DMS53 treated with DMSO at 0.1 percent for 48 hours (cell line): ENCODE measurements at regions not wholly inside any gene's neighbourhood (a gene's known extent, or its start where the extent isn't known, plus 50 kb on each side); places are given as distances from the start of the nearest gene placed in this dataset.
A peak's percentile ranks its signal among the peaks of the same experiment; 100 is the strongest.

Experiments used
- DNase-seq: peaks from one replicate; lab custom pipeline; 2025; ENCODE audit not compliant: unreplicated experiment; lab: John Stamatoyannopoulos, UW

- no peak for DNase-seq
Measured at GRCh38 chr3:117161816-117162215, 452.2 kb downstream of the TUSC7 start.

GRCh38 chr3:117165176-117165575 is 455.6 kb downstream of the TUSC7 start:
- DNase-seq = no peak

GRCh38 chr3:117165601-117166051 is 456.0 kb downstream of the TUSC7 start:
- DNase-seq = no peak

GRCh38 chr3:117168896-117169295 is 459.3 kb downstream of the TUSC7 start:
- DNase-seq = no peak

DNA sequence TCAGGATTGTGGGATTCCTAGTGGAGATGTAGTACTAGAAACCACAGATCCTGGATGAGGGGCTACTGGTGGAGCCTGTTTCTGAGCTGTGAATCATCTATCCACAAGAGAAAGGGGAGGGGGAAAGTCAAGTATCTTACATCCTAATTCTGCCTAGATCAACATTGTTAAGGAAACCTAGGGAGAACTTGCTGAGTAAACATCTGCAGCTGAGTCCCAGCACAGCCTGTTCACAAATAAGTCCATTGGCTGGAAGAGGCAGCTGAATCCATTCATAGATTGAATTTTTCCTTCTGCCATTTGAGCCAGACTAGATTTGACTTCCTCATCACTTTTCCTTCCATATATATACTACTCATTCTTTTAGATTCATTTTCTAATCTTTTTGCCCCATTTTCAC is 460.5 kb downstream of the TUSC7 start:
- DNase-seq = peak; percentile 8

DNA sequence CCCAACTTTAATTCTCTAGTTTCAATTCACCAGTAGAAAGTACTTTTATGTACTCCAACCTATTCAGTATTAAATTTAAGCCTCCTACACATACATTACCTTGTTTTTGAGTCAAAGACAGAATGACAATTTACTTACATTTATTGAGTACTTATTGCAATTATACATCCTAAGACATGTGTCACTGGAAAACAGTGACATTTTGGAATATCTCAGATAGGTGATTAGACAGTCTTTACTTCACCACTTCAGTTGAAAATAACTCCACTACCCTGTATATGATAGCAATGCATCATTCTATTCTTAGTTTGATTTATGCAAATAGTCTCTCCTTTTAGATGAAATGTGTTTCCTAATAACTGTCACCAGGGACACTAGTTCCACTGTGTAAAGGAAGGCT is 461.5 kb downstream of the TUSC7 start:
- DNase-seq = no peak

- DNase-seq = no peak
Measured at GRCh38 chr3:117172426-117172825, 462.8 kb downstream of the TUSC7 start.

DNA sequence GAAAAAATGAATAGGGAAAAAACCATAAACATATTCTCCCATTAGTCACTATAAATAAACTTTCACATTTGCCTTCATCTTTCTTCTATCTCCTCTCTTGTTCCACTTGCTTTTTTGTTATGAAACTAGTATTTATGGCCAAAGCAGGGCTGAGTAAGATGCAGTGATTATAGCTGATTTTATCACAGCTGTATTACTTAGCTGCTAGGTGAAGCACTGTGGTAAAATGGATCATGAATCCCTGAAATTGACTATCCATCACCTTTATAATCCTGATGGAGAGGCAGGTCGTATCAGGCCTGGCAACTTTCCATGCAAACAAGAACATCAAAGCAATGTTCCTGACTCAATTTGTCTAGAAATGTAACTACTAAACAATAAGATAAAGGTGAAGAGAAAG is 471.6 kb downstream of the TUSC7 start:
- DNase-seq = no peak

- no peak for DNase-seq
Measured at GRCh38 chr3:117184574-117184973, 475.0 kb downstream of the TUSC7 start.

DNA sequence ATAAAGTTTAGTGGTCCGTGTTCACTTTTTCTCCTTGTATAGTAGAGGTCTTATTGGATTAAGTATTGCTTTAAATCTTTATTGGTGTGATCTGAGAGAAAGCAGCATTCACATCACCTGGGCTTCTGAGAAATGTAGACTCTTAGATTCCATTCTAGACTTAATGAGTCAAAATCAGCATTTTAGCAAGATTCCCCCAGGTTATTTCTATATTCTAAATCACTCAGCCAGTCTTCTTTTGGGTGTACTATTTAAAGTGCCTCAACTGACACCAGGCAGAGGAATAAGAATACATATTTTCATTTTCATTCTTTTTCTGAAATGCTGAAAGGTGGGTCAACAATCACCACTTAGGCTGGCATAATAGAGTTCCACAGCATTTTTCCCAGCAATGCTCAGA is 481.7 kb downstream of the TUSC7 start:
- DNase-seq = no peak

DNA sequence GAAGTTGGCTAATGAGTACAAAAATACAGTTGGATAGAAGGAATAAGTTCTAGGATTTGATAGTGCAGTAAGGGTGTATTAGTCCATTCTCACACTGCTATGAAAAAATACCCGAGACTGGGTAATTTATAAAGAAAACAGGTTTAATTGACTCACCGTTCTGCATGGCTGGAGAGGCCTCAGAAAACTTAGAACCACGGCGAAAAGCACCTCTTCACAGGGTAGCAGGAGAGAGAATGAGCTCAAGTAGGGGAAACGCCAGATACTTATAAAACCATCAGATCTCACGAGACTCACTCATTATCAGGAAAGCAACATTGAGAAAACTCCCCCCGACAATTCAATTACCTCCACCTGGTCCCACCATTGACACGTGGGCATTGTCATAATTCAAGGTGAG is 483.3 kb downstream of the TUSC7 start:
- no peak for DNase-seq

GRCh38 chr3:117193390-117193789 is 483.8 kb downstream of the TUSC7 start:
- peak; percentile 4 for DNase-seq

- DNase-seq = no peak
Measured at GRCh38 chr3:117195034-117195433, 485.5 kb downstream of the TUSC7 start.

DNA sequence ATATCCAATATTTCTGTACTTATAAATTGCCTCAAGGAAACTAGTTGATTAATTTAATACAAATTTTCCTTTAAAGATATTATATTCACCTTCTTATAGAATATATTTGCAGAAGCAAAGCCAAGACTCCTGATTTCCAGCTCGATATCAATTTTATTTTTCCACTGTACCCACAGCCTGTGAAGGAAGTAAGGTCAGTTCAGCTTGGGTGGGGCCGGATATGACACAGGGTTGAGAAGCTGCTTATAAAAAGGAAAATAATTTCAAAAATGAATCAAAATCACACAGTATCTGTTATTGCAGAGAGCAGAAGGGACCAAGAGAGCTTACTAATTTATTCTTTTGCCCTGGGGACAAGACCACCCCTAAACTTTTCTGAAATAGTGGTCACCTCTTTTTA is 491.4 kb downstream of the TUSC7 start:
- no peak for DNase-seq

GRCh38 chr3:117201901-117202774 is 492.6 kb downstream of the TUSC7 start:
- DNase-seq = no peak

DNA sequence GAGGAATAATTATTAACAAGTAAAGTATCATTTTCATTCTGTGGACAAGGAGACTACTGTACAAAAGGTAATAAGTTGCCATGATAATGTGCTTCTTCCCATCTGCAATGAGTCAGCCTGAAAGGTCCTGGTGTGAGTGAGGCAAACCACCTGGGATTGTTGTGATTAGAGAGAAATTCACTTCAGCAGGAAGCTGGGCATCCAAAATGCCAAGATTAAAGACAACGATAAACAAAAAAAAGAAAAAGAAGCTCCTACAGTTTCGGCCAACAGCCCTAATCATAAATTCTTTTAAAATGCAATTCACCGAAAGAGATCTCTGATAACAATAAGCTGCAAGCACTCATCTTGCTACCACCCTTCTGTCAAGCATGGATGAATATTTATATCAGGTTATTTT is 507.8 kb downstream of the TUSC7 start:
- no peak for DNase-seq

DNA sequence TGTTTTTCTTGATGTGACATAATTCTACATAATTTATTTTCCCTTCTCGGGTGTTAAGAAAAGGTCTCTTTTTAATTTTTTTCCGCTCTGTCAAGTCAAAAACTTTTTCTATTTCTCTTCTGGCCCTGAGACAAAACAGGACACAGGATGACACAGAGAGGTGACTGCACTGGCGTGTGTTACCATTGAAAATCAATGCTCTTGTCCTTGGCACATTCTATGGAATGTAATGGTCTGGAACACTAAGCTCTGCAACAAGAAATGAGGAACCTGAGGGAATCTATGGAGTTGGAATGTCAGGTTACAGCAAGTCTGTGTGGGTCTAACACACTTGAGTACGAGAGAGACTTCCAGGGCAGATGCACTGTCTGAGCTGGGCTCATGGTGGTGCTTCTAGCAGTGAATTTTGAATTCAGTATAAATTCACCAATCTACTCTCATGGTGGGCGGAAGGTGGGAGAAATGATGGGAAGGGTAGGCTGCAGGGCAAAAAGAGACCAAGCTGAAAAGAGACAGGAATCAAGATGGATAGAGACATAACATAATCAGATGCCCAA is 508.3 kb downstream of the TUSC7 start:
- no peak for DNase-seq

DNA sequence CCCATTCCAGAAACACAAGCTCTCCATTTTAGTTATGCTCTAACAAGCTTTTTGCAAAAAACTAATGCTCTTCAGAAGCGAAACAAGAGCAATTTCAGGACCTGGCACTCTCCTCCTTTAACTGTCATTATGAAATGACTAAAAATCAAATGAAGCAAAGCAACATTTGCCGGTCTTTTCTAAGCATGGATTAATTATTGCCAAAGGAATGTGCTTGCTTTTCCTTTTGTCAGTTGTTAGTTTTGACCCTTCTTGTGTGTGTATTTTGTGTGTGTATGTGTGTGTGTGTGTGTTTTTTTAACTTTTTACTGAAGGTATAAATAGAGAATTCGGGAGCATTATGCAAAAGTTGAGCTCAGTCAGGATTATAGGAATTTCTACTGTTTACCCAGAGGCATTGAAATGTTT is 509.1 kb downstream of the TUSC7 start:
- DNase-seq = no peak

DNA sequence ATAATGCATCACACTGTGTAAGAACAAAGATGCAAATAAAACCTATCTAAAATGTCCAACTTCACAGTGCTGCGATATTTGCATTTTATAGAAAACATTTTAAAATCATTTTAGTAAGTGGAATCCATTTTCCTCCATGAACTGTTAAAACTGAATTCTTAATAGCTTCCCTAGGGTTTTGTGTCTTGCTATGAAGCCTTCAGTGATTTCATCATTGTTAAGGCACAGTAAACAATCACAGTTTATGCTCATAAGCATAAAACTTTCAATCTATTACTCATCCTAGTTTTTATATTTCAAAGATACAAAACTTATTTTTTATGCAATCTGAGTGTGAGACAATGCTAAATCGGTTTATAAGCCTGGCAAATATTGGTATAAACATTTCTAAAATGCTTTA is 509.7 kb downstream of the TUSC7 start:
- DNase-seq = no peak

DNA sequence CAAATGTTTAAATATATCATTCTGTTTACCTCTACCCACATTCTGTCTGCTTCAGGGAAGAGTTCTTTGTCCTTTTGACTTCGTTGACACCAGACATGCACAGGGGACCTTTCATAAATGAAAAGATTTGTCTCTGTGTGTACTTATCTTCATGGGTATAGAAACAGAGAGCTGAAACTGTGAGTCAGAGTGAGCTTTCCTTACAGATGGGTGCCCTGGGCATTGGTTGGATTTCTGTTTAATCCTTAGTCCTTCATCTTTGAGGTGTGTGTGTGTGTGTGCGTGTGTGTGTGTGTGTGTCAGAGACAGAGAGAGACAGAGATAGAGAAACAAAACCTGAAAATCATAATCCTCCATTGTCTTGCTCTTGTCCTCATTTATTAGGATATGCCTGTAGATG is 517.4 kb downstream of the TUSC7 start:
- no peak for DNase-seq

DNA sequence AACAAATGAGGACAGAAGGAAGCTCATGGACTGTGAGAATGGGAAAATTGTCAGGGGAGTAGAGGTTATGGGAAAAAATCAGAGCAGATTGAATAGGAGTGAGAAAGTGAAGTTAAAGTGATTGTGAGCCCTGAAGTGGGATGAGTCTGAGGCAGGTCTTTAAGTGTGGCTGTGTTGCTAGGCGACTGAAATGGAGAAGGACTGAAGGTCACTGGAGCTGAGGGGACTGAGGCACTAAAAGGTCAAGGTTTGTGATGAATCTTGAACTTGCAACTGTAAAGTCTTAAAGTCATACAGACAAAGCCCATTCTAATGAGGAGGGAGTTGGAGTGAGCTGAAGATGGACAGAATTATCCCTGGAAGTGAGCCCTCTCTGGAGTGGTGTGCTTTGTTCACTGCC is 518.9 kb downstream of the TUSC7 start:
- no peak for DNase-seq

GRCh38 chr3:117230924-117231323 is 521.3 kb downstream of the TUSC7 start:
- DNase-seq = no peak

- no peak for DNase-seq
Measured at GRCh38 chr3:117234331-117234730, 524.8 kb downstream of the TUSC7 start.
